AG04450 (cell line): ENCODE measurements at regions not wholly inside any gene's neighbourhood (a gene's known extent, or its start where the extent isn't known, plus 50 kb on each side); places are given as distances from the start of the nearest gene placed in this dataset.

Source experiments
- CTCF ChIA-PET: fragments of 300-600, 350-600 bp; formaldehyde crosslinking; extraction: SDS; loops from one replicate; lab custom pipeline; 2022; ENCODE audit warnings: antibody characterized with exemption, inconsistent platforms; lab: Charles Lee
- POLR2A ChIA-PET: fragments of 350-600 bp; formaldehyde crosslinking; extraction: SDS; loops from one replicate; lab custom pipeline; 2021; ENCODE audit warnings: antibody characterized with exemption, inconsistent platforms; lab: Yijun Ruan, JAX
- DNase-seq: peaks from one replicate; pipeline ENCODE4 v3.0.0-alpha.2; 2011; ENCODE audit warnings: low read depth, low spot score
- H3K27ac ChIP-seq: one replicate; pipeline ENCODE4 v1.5.1; 2012; ENCODE audit warnings: low read depth, low read length, control low read depth
- H3K27me3 ChIP-seq: one replicate; pipeline ENCODE4 v1.6.0; 2012; ENCODE audit warnings: low read length; ENCODE audit not compliant: control insufficient read depth, insufficient read depth
- H3K4me3 ChIP-seq: 2 replicates; pipeline ENCODE4 v1.5.1; 2011; ENCODE audit warnings: mild to moderate bottlenecking, low read depth, low read length, control low read depth
- H3K9me3 ChIP-seq: 2 replicates; pipeline ENCODE4 v1.5.1; 2012; ENCODE audit warnings: low read length; ENCODE audit not compliant: control insufficient read depth, insufficient read depth
- TF ChIP-seq, protein P1 (sequence below): IDR thresholded peaks from 2 replicates; pipeline ENCODE4 v1.5.1; 2011; ENCODE audit warnings: low read depth, low read length, control low read depth, inconsistent platforms

DNA sequence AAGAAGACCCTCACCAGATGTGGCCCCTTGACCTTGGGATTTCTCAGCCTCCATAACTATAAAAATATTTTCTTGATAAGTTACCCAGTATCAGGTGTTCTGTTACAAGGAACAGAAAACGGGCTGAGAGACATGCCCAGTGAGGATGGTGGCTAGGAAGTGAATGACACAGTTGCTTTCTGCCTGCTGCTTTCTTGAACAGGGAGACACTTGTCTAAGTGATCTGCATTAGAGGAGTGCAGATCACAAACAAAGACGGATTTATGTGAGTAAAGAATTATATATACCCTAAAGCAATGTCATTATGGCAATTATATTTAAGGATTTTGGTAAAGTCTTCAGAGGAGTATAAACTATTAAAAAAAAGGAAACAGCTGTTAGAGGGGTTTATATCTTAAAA, 169.2 kb upstream of the AHR start:
- no peak overlapping the region for H3K4me3 ChIP-seq
- ChIA-PET CTCF (no interaction called here), POLR2A (no interaction called here)
- H3K9me3 ChIP-seq: no peaks in the 10 kb centered on the region
- TF ChIP-seq, protein P1, sequence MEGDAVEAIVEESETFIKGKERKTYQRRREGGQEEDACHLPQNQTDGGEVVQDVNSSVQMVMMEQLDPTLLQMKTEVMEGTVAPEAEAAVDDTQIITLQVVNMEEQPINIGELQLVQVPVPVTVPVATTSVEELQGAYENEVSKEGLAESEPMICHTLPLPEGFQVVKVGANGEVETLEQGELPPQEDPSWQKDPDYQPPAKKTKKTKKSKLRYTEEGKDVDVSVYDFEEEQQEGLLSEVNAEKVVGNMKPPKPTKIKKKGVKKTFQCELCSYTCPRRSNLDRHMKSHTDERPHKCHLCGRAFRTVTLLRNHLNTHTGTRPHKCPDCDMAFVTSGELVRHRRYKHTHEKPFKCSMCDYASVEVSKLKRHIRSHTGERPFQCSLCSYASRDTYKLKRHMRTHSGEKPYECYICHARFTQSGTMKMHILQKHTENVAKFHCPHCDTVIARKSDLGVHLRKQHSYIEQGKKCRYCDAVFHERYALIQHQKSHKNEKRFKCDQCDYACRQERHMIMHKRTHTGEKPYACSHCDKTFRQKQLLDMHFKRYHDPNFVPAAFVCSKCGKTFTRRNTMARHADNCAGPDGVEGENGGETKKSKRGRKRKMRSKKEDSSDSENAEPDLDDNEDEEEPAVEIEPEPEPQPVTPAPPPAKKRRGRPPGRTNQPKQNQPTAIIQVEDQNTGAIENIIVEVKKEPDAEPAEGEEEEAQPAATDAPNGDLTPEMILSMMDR: no peak
- DNase-seq: no peak
- H3K27ac ChIP-seq: no peak overlapping the region
- H3K27me3 ChIP-seq: no peaks in the 10 kb centered on the region

DNA sequence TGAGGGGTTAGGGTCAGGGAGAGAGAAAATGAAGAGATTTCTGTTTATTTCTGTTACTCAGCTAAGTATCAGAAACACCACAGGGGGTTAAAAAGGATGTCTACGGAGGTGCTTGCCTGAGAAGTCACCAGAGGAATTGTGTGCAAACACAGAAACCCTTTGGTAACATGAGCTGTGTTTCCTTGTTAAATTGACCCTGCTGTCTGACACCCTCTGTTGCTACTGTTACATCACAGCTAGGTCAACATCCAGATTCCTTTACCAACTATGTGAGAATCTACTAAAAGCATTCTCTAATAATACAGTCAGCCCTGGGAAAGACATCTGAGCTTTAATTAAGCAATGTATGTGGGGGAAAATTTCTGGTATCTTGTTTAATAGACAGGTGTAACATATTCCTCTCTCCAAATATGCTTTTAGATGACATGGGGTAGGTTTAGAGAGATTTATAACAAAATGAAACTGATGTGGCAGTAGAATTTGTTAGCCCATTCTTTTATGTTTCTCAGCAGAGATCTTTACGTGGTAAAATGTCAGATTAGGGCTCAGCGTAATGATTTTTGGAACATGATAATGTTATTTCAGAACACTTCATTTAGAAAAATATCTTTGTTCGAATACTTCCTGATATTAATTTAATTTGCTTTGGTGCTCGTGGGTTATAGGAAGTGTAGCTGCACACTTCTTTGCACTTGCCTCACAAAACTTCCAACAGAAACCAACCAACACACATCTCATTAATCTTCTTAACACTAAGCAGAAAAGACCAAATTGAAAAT, 168.0 kb upstream of the AHR start:
- ChIA-PET POLR2A (no interaction called here), CTCF (no interaction called here)
- TF ChIP-seq, protein P1: no peak
- no peaks in the 10 kb centered on the region for H3K27me3 ChIP-seq
- no peak overlapping the region for H3K4me3 ChIP-seq
- peak; percentile 39 for DNase-seq
- H3K27ac ChIP-seq: no peak overlapping the region
- no peaks in the 10 kb centered on the region for H3K9me3 ChIP-seq

DNA sequence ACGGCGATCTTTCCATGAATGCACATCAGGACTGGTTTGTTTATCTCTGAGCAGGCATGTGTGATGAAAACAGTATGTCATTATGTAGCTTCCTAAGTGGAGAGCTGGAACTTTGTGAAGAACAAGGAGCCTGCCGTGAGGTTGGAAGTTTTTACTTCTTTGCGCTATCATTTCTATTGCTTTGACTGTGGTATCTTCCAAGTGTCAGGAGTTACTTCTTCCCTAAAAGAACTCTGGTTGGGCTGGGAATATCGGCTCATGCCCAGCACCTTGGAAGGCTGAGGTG, 167.4 kb upstream of the AHR start:
- Histone ChIP-seq H3K4me3 (no peak overlapping the region), H3K27ac (no peak overlapping the region), H3K27me3 (no peaks in the 10 kb centered on the region), H3K9me3 (no peaks in the 10 kb centered on the region)
- TF ChIP-seq, protein P1: no peak
- DNase-seq: no peak
- POLR2A ChIA-PET: no interaction called here
- CTCF ChIA-PET: no interaction called here

DNA sequence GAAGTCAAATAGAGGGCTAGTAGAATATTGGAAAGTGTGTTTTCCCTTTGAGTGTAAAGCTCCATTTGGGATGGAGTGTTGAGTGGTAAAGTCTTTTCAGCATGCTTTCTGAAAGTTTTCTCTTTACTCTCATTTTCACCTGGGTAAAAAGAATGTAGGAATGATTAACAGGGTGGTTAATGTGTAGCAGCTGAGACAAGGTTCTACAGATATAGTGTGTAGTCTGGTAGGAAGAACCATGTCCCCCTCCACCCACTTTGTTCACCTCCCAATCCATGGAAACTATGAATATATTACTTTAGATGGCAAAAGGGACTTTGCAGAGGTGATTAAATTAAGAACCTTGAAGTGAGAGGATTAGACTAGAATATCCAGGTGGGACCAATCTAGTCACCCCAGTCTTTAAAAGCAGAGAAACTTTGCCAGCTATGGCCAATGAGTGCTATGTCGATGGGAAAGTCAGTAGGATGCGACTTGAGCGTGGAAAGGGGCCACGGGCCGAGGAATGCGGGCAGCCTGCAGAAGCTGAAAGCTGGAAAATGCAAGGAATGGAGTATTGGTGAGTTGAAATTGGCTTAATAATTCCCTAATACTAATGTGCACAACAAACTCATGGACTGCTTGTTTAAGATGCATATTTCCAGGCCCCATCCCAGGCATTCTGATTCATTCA, 166.3 kb upstream of the AHR start:
- ChIA-PET CTCF (interaction anchor here (0.6 kb wide), 1 partner anchor 618 kb away, joined by 7 read pairs; no protein-coding TSS in a partner anchor), POLR2A (no interaction called here)
- TF ChIP-seq, protein P1: no peak
- DNase-seq: no peak
- no peaks in the 10 kb centered on the region for H3K9me3 ChIP-seq
- no peak overlapping the region for H3K4me3 ChIP-seq
- H3K27me3 ChIP-seq: no peaks in the 10 kb centered on the region
- H3K27ac ChIP-seq: no peak overlapping the region

DNA sequence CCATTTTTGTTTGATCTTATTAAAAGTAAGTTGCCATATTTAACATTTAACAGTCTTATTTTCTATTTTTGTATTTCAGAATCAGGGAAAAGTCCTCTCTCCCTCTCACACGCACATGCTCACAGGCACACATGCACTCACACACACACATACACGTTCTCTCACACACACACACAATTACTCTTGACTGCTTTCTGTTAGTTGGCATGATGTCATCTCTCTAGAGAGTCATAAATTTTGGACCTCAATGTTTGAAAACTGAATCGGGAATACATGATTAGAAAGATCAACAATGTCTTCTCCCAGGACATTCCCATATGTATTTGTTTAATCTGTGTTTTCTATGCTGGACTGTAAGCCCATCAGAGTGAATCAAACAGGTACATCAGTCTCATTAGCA, 165.7 kb upstream of the AHR start:
- POLR2A ChIA-PET: no interaction called here

More for the DNA sequence above, 165.7 kb upstream of the AHR start:
- H3K27me3 ChIP-seq: no peaks in the 10 kb centered on the region
- H3K4me3 ChIP-seq: no peak overlapping the region
- CTCF ChIA-PET: interaction anchor here (0.6 kb wide), 1 partner anchor 618 kb away, joined by 7 read pairs; no protein-coding TSS in a partner anchor
- TF ChIP-seq, protein P1: no peak
- no peak for DNase-seq
- H3K9me3 ChIP-seq: no peaks in the 10 kb centered on the region
- no peak overlapping the region for H3K27ac ChIP-seq
